ENCODE measurements at regions not wholly inside any gene's neighbourhood (a gene's known extent, or its start where the extent isn't known, plus 50 kb on each side); places are given as distances from the start of the nearest gene placed in this dataset.
"Not testable (repeated sequence)": the region's sequence is repeated elsewhere in the genome, so short reads cannot be mapped to it uniquely, and the experiment has no call there.

DNA sequence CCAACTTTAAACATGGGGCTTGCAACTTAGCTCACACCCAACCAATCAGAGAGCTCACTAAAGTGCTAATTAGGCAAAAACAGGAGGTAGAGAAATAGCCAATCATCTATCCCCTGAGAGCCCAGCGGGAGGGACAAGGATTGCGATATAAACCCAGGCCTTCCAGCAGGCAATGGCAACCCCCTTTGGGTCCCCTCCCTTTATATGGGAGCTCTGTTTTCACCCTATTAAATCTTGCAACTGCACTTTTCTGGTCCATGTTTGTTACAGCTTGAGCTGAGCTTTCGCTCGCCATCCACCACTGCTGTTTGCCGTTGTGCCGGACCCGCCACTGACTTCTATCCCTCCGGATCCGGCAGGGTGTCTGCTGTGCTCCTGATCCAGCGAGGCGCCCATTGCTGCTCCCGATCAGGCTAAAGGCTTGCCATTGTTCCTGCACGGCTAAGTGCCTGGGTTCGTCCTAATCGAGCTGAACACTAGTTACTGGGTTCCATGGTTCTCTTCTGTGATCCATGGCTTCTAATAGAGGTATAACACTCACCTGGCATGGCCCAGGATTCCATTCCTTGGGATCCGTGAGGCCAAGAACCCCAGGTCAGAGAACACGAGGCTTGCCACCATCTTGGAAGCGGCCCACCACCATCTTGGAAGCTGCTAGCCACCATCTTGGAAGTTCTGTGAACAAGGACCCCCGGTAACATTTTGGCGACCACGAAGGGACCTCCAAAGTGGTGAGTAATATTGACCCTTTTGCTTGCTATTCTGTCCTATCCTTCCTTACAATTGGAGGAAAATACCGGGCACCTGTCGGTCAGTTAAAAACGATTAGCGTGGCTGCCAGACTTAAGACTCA lies 161.3 kb upstream of the GCFC2 start:
- DNase-seq, result not testable (repeated sequence)

DNA sequence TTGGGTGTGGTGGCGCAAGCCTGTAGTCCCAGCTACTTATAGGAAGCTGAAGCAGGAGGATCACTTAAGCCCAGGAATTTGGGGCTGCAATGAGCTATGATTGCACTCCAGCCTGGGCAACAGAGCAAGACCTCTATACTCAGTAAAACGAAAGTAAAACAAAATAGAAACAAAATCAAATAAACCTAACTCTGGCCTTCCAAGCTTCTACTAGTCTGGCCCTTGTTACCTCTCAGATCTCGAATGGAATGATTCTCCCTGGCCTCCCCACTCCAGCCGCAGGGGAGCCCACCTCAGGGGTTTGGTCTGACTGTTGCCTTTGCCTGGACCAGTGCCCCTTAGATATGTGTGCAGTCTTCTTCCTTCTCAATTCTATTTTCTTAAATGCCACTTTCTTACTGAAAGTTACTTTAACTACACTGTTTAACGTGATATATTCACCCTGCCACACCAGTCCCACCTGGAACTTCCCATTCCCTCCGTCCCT lies 160.0 kb upstream of the GCFC2 start:
- DNase-seq, result no peak

DNA sequence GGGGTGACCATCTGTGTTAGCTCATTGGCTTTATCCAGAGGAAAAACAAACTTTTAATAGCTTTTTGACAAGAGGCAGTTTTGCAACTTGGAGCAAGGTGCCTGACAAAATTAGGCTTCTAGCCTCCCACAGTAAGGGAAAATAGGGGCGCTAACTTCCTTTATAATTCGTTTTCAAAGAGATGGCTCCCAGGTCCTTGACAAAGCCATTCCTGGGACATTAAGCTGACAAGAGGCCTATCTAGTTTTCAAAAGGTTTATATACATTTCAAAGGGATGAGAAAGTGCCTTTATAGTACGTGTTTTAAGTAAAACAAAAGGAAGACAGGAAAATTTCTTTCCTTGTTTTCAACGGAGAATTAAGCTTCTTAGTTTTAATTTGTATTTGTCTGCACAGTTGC lies 159.4 kb upstream of the GCFC2 start:
- DNase-seq, result no peak

DNA sequence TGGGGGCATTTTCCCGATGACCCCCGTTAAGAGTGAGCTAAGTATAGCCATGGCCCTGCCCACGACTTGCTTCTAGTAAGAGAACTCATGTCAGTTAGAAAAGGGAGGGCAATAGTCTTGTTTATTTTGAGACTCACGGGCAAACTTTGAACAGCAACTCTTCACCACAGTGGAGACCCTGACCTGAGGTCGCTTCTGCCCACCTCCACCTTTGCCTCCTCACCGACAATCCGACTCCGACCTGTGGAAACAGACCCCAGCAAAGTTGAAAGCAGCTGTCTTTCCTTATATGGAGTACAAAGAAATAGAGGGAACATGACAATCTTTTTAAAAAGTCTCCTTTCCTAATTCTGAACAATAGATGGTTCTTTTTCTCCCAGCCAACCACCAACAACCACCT lies 155.0 kb upstream of the GCFC2 start:
- no peak for DNase-seq

DNA sequence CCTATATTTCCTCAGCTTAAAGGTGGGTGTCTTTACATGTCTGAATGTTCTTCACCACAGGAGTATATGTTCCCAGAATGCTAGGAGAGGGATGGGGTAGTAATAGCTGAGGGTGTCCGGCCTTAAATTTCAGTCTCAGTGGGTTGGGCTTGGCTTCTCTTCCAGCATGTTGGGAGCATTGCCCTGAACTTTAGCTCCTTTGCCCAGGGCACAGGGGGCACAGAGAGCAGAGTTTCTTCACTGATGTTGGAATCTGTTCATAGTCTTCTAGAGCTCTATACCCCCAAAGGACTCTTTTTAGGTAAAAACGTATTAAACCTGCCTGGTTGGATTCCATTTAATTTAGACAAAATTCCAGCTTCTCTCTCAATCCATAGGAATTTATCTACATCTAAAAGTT lies 154.4 kb upstream of the GCFC2 start:
- no peak for DNase-seq

DNA sequence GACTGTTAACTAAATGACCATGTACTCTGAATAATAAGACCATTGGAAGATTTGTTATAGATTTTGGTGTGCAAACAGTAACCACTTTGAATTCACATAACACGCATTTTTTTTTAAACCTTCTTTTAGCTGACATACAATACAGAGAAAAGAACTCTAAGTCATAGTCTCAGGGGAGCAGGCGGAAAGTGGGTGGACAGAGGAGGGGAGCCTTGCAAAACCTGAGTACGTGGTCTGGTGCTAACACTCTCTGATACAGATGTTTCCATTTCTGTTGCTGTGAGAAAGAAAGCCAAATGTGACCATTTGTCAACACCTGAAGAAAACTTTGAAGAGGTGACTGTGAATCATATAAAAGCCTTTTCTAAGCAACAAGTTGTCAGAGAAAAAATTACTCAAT lies 151.8 kb upstream of the GCFC2 start:
- DNase-seq, result no peak

DNA sequence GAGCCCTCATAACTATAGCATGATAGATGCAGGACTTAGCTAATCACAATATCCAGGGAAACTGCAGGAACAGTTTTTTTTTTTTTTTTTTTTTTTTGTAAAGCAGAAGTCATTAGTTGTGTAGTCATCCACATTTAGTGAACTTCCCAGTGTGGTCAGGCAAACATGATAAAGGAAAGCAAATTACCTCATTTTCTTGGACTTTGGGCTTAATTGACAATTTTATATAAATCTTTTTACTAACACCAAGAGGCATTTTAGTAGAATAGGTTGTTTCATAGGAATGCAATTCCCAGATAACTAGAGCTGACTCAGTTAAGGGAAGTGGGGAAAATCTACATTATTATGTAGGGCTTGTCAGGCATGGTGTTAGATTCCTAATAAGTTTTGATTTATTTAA lies 142.7 kb upstream of the GCFC2 start:
- no peak for DNase-seq

DNA sequence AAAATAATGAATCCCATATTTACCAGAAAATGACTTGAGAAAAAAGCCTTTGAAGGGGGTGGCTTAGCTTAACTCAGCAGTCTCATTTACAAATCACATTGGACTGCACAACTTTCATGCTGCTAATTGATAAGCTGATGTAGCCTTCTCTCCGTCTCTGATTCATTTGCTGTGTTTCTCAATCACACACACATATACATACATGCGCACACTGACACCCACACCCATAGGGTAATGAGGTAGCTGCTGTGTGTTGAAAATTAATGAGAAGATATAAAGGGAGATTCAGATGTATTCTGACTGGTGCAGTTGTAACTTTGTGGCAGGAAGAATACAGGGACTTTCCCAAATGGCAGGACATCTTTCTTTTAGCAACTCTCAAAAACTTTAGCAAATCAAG lies 141.9 kb upstream of the GCFC2 start:
- DNase-seq, result no peak

DNA sequence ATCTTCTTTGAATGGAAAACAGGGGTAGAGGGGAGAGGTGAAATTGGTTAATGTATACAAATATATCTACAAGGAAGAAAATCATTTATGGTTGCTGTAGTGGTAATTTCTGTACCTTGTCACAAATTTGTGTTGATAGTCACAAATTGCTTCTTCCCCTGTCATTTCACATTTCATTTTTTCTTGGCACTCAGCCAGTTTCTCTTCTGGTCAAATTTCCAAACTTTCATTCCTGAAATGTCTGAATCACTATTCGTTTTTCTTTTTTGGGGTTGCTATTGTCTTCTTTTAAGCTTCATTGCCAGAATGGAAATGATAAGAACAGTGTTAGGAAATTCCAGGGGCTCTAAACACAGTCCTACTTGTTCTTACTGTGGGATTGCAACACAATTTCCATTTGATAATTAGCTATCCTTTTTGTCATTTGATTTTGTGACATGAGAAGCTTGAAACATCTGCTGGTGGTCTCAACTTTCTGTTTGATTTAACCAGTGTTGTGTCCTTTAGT lies 136.0 kb upstream of the GCFC2 start:
- no peak for DNase-seq

DNA sequence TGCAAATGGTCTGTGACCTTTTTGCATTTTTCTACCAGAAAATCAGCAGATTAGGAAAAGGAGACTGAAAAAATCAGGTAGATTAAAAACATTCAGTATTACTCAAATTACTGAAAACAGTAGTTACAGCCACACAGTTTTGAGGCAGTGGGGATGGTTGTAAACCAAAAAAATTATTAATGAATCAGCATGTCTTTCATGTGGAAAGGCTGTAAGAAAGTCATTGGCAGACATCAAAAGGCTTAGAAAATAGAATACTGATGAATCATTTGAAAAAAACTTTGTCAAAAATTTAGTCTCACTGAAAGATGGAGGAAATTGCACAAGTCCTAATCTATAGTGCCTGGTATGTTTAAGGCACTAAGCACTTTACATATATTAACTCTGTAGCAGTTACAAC lies 133.9 kb upstream of the GCFC2 start:
- no peak for DNase-seq

DNA sequence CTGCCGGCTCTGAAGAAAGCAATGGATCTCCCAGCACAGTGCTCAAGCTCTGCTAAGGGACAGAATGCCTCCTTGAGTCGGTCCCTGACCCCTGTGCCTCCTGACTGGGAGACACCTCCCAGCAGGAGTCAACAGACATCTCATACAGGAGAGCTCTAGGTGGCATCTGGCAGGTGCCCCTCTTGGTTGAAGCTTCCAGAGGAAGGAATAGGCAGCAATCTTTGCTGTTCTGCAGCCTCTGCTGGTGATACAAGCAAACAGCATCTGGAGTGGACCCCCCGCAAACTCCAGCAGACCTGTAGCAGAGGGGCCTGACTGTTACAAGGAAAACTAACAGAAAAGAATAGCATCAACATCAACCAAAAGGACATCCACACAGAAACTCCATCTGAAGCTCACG lies 123.9 kb upstream of the GCFC2 start:
- not testable (repeated sequence) for DNase-seq

DNA sequence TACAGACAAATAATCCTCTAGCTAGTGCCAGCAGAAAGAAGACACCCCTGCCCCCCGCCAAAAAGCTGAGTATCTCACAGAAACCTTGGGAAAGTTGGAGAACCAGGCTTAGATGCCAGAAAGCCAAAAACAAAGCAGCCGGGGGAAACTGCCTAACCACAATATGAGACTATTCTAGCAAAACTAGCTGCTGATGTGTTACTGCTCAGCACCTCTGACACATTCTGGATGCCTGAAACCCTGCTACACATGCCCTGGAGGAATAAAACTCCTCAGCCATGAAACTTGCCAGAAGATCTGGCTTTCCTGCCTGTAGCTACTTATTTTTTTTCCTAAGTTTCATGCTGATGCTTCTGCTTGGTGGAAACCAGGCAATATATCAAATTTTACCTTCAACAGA lies 122.7 kb upstream of the GCFC2 start:
- no peak for DNase-seq

DNA sequence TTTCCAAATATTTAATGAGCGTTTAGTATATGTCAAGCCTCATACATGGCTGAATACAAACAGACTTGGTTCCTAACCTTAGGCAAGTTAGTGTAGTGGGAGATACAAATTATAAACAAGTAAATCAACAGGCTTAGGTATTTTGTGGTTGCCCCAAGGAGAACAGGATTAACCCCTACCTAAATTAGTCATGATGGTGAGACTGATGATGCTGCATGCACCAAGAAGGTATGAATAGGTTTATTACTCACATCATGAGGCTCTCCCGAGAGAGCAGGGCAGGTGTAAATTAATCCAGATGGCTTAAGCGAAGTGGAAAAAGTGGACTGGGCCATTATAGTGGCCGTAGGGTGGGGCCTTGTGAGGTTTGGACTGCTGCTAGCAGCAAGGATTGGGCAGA lies 118.1 kb upstream of the GCFC2 start:
- no peak for DNase-seq

DNA sequence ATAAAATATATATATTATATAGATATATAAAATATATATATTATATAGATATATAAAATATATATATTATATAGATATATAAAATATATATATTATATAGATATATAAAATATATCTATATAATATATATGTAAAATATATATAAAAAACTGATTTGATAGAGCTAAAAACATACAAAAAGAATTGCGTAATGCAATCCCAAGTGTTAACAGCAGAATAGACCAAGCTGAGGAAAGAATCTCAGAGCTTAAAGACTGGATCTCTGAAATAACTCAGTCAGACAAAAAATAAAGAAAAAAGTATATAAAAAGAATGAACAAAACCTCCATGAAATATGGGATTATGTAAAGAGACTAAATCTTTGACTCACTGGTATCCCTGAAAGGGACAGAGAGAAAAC lies 112.8 kb upstream of the GCFC2 start:
- DNase-seq, result not testable (repeated sequence)

DNA sequence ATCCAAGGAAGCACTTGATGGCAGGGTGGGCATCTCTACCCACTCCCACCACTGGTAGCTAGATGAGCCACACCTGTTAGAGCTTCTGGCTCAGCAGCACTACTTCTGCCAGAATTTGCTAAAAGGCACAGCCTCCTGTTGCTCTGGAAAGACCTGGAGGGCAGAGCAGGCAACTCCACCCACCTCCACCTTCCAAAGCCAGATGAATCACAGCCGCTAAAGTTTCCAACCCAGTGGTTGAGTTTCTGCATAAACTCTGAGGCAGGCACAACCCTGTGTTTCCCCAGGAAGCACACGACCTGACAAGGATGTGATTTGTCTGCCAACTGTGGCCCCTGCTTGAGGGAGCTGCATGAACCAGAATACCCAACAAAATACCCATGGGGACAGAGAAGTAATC lies 111.6 kb upstream of the GCFC2 start:
- DNase-seq, result no peak

DNA sequence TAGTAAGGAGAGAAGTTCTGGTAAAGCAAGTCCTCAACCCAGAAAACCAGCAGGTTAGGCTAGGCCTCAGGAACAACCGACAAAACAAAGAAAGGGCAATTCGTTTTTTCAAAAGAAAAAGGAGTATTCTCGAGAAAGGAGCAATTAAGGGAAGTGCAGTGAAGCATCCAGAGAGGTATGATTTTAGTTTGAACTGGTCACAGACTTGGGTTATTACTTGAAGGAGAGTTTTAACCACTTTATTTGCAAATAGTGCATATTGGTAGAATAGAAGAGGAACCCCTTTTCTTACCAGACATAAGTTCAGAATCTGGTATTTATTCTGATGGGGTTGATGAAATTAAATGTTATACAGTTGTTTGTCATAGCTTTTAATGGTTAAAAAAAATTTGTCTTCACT lies 110.0 kb upstream of the GCFC2 start:
- no peak for DNase-seq

DNA sequence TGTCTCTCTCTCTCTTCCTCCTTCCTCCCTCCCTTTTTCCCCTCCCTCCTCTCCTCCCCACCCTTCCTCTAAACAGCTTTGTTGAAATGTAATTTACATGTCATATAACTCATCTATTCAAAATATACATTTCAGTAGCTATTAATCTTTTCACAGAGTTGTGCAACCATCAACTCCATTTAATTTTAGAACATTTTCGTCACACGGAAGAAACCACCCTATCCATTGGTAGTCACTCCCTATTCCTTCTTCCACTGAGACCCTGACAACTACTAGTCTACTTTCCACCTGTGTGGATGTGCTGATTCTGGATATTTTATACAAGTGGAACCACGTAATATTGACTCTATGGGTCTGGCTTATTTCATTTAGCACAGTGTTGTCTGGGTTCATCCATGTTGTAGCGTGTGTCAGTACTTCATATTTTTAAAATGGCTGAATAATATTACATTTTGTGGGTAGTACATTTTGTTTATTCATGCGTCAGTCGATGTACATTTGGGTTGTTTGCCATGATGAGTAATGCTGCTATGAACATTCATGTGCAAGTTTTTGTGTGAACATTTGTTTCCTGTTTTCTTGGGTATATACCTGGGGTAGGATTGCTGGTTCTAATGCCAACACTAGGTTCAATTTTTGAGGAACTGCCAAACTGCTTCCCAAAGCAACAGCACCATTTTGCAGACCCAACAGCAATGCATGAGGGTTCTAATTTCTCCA lies 100.1 kb upstream of the GCFC2 start:
- no peak for DNase-seq

DNA sequence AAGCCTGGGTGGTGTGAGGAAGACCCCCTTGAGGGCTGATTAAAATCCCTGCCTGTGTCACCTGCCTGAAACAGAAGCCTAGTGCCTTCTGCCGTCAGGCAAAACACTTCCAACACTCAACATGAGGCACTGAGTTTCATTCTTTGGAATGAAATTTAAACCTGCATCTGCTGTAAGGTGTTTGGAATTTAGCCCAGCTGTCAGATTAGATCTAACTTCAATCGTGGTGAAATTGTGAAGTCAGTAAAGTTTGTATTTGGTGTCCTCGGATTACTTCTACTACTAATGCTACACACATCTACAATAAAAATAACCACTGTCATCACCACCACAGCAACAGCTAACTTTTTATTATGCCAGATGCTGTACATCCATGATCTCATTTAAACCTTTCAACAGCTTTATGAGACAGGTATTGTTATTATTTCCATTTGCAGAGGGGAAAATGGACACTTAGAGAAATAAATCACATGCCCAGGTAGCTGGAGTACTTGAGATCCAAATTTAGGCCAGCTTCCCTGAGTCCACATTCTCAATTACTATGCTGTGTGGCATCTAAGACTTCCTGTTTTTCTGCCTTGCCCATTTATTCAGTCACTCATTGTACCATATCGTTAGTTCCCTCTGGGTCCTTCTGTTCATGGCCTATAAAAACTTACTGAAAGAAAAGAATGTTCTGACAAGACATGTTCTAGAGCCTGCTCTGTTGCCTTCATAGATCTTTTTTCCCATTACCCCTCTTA lies 98.2 kb upstream of the GCFC2 start:
- no peak for DNase-seq

DNA sequence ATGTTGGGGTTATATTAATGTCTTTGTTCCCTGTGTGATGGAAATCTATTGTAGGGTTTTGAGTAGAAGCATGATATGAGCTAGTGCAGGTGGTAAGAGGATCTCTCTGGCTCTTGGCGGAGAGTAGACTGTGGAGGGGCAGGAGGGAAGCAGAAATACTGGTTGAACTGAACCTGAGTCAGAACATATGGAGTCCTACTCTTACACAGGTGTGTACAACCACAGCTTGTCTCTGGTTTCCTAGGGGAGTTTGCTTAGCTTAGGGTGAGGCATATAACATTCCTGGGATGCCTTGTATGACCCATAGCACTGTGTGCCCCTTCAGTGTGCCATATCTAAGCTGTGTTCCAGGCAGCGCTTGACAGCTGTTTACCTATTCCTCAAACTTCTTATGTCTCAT lies 97.3 kb upstream of the GCFC2 start:
- no peak for DNase-seq

DNA sequence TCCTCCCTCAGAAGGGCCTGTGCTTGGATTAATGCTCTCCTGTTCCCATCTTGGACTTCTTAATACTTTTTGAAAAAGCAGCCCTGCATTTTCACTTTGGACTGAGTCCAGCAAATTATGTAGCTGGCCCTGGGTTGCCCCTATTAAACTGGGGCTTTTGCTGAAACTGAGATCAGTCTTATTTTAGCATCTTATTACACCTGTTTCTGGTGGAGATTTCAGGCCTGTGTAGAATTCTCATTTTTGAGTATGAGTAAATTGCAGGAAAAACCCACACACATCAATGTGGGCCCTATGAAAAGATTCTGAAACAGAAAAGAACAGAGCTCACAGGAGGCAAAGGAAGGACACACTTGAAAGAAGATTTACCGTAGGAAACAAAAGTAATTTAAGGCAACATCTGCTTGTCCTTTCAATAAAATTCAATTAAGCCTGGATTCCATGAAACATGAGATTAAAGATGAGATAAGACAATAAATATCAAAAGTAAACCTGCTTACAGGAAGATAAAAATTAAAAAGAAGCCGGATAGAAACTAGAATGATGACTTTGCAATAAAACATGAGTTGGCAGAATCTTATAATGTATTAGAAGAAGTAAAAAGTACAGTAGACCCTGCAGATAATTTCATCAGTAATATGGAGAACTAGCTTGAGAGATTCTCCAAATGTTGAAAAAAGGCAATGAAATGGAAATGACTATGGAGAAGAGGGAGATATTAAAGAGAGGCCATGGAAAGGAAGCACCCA lies 90.7 kb upstream of the GCFC2 start:
- no peak for DNase-seq

DNA sequence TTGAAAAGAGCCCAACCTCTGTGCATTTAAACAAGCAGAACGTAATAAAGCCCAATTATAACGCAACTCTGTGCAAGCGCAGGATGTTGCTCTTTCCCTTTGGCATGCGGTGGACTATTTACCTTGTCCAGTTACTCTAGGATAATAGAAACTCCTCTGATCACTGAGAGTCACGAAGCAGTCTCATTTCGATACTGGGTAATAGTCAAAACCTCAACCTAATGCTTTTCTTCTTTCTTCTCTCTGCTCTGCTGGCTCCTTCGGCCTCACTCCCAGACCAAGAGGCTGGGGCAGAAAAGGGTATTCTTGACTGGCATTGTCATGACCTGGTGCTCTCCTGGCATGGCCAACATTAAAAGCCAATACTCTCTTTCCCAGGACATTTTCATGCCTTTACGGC lies 89.7 kb upstream of the GCFC2 start:
- DNase-seq, result no peak

DNA sequence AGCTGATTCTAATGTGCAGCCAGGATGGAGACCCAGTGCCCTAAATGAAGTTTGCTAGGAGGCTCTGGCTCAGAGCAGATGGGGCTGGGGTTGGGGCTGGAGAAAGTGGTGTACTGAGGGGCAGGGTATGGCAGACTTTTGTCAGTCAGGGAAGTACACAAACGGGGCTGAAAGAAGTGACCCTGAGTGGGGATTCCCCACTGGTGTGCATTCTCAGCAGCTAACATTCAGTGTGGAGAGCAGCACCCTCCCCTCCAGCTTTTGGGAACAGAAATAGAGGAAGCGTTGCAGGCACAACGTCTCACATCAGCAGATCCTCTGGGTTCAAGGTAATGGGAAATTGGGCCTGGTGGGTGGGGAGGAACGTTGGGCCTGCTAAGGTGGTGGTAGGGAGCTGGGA lies 89.1 kb upstream of the GCFC2 start:
- DNase-seq, result no peak

DNA sequence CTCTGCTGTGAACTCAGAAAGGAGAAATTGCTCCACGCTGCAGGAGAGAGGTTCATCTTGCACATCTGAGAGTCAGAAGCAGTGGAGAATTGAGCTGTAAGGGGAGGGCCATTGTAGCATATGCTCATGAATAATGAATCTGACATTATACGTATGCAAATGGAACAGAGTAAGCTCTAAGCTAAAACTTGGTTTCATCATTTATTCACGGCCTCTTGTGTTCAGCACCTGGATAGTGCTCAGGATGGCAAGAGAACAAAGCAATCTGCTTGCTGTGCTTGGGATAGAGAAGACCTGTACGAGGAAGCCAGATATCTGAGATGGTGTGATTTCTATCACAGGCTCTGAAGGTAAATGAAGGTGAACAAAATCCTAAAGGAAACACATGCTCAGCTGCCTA lies 87.9 kb upstream of the GCFC2 start:
- no peak for DNase-seq

All from activated CD4-positive, alpha-beta T cell treated with anti-CD3 and anti-CD28 coated beads, Interleukin-2, amount 50 U/mL, for 48 hours (primary cell).